GM12878 (cell line): ENCODE measurements at regions not wholly inside any gene's neighbourhood (a gene's known extent, or its start where the extent isn't known, plus 50 kb on each side); places are given as distances from the start of the nearest gene placed in this dataset.
"Not testable (repeated sequence)": the region's sequence is repeated elsewhere in the genome, so short reads cannot be mapped to it uniquely, and the experiment has no call there.

Source experiments
- ATAC-seq: fragments of 200-7000 bp; cut with Tn5 transposase; 3 replicates; pipeline ENCODE4 v1.9.1; 2020; ENCODE audit warnings: mild to moderate bottlenecking, moderate library complexity
- BruUV-seq: library from RNA; stranded (reverse); fragments of 400-500 nt; replicated peaks from 2 replicates; lab custom pipeline; 2021; lab: Mats Ljungman, UMichigan
- CTCF ChIA-PET: fragments of 300-600 bp; sonication (Branson Sonifier 250); formaldehyde crosslinking; extraction: SDS; loops from one replicate; lab custom pipeline; 2021; ENCODE audit warnings: inconsistent platforms; lab: Yijun Ruan, JAX
- POLR2A ChIA-PET: fragments of 350-600 bp; formaldehyde crosslinking; extraction: SDS; loops from one replicate; lab custom pipeline; 2021; ENCODE audit warnings: inconsistent platforms; lab: Charles Lee
- RAD21 ChIA-PET: fragments of 300-600 bp; sonication (Branson Sonifier 250); formaldehyde crosslinking; loops from one replicate; lab custom pipeline; 2023; ENCODE audit warnings: antibody characterized with exemption; ENCODE audit not compliant: unreplicated experiment; lab: Charles Lee
- SMC1A ChIA-PET: fragments of 300-600 bp; sonication (Branson Sonifier 250); formaldehyde crosslinking; loops from one replicate; lab custom pipeline; 2023; ENCODE audit not compliant: unreplicated experiment, uncharacterized antibody; lab: Charles Lee
- DNase-seq: peaks from one replicate; pipeline ENCODE4 v3.0.0-alpha.2; 2011; ENCODE audit warnings: low read depth, low spot score
- FAIRE-seq: peaks from 3 replicates; lab custom pipeline; 2011; peaks lifted over from hg19 to GRCh38; lab: Jason Lieb, UNC
- H2AFZ ChIP-seq: 2 replicates; pipeline ENCODE4 v1.6.0; 2011; ENCODE audit warnings: low read depth, low read length, control low read depth; ENCODE audit not compliant: control insufficient read depth
- H3K27ac ChIP-seq: 2 replicates; pipeline ENCODE4 v1.5.1; 2011; ENCODE audit warnings: control low read depth; ENCODE audit not compliant: control insufficient read depth, insufficient read depth
- H3K27me3 ChIP-seq, 2 experiments: replicated peaks in 1 of 2; 2 replicates each; pipeline versions ENCODE4 v1.6.0 to v1.6.1; 2011; ENCODE audit warnings: low read length in 1 of 2; ENCODE audit not compliant: control insufficient read depth in 2 of 2, insufficient read depth in 2 of 2
- H3K36me3 ChIP-seq, 2 experiments: 2 replicates each; pipeline ENCODE4 v1.5.1; 2011; ENCODE audit warnings: low read length in 1 of 2; ENCODE audit not compliant: control insufficient read depth in 2 of 2, insufficient read depth in 2 of 2
- H3K4me1 ChIP-seq: 2 replicates; pipeline ENCODE4 v1.6.1; 2011; ENCODE audit warnings: mild to moderate bottlenecking, low read length, moderate library complexity, mixed read lengths; ENCODE audit not compliant: control insufficient read depth, insufficient read depth
- H3K4me2 ChIP-seq: 2 replicates; pipeline ENCODE4 v1.6.0; 2011; ENCODE audit warnings: control low read depth; ENCODE audit not compliant: control insufficient read depth, insufficient read depth
- H3K4me3 ChIP-seq: fragments of 200-600 bp; sonication (generic); 2 replicates; pipeline ENCODE4 v1.5.1; 2016
- H3K79me2 ChIP-seq: 2 replicates; pipeline ENCODE4 v1.6.0; 2011; ENCODE audit warnings: low read length; ENCODE audit not compliant: control insufficient read depth, insufficient read depth
- H3K9ac ChIP-seq: 2 replicates; pipeline ENCODE4 v1.8.0; 2011; ENCODE audit warnings: low read length, control low read depth, mixed read lengths; ENCODE audit not compliant: control insufficient read depth, insufficient read depth
- H3K9me3 ChIP-seq: replicated peaks from 3 replicates; pipeline ENCODE4 v1.5.1; 2011; ENCODE audit warnings: mild to moderate bottlenecking, low read length; ENCODE audit not compliant: control insufficient read depth, insufficient read depth
- H4K20me1 ChIP-seq: 2 replicates; pipeline ENCODE4 v1.6.0; 2011; ENCODE audit not compliant: control insufficient read depth, insufficient read depth
- BACH1 ChIP-seq: fragments of 450-650 bp; IDR thresholded peaks from 2 replicates; pipeline ENCODE4 v1.6.1; 2017; ENCODE audit warnings: mild to moderate bottlenecking, borderline replicate concordance
- PRDM15 ChIP-seq: fragments of 450-650 bp; formaldehyde crosslinking; IDR thresholded peaks from 2 replicates; pipeline ENCODE4 v1.4.0; 2020; ENCODE audit warnings: mild to moderate bottlenecking, moderate library complexity
- ZBTB11 ChIP-seq: fragments of 450-650 bp; formaldehyde crosslinking; IDR thresholded peaks from 2 replicates; pipeline ENCODE4 v1.5.0; 2022; ENCODE audit warnings: mild to moderate bottlenecking, missing genetic modification characterization
- WGBS: methylation state at CpG from one replicate; pipeline ENCODE4 v1.1.6; 2016; ENCODE audit warnings: low lambda C conversion rate; ENCODE audit not compliant: insufficient replicate concordance, insufficient coverage; ENCODE audit errors: missing lambda C conversion rate; 5-methylcytosine and 5-hydroxymethylcytosine counted together
- in situ Hi-C: fragments of 300-500 bp; cut with MboI; formaldehyde crosslinking; loops from 9 replicates; pipeline ENCODE4 v1.14.3; 2018; ENCODE audit warnings: mixed read lengths
- intact Hi-C: fragments of 100-400 bp; cut with micrococcal nuclease; formaldehyde crosslinking; loops from one replicate; pipeline ENCODE4 v1.14.2; 2022; ENCODE audit not compliant: unreplicated experiment

GRCh38 chr10:84966708-84967441 lies 638.5 kb downstream of the CCSER2 start (continued):
- no peak for TF ChIP-seq PRDM15 (CRISPR knock-in tag)
- TF ChIP-seq BACH1: no peak
- TF ChIP-seq ZBTB11 (CRISPR knock-in tag): no peak
- TF ChIP-seq, all 136 proteins: peak for 0

GRCh38 chr10:84969297-84969696 lies 640.9 kb downstream of the CCSER2 start:
- DNase-seq, H3K4me2 ChIP-seq, in situ Hi-C loops, CTCF ChIA-PET, H3K27me3 ChIP-seq, H3K9ac ChIP-seq, H3K4me3 ChIP-seq, H3K79me2 ChIP-seq, RAD21 ChIA-PET, SMC1A ChIA-PET, H3K4me1 ChIP-seq, H3K36me3 ChIP-seq, H3K27ac ChIP-seq, H2AFZ ChIP-seq, intact Hi-C loops, BruUV-seq, ATAC-seq, H3K9me3 ChIP-seq, POLR2A ChIA-PET, H4K20me1 ChIP-seq, FAIRE-seq: not testable (repeated sequence)
- WGBS: 0% methylated on average over 2 of the region's 2 CpGs
